Endodermal cell (in vitro differentiated cells): ENCODE measurements at regions not wholly inside any gene's neighbourhood (a gene's known extent, or its start where the extent isn't known, plus 50 kb on each side); places are given as distances from the start of the nearest gene placed in this dataset.

Experiments
- DNase-seq: peaks from one replicate; pipeline ENCODE4 v3.0.0-alpha.2; 2017
- H3K27ac ChIP-seq: 2 replicates; pipeline ENCODE4 v1.5.1; 2013; ENCODE audit warnings: mild to moderate bottlenecking, low read depth, low read length, moderate library complexity
- H3K27me3 ChIP-seq: 2 replicates; pipeline ENCODE4 v1.6.1; 2013; ENCODE audit warnings: mild to moderate bottlenecking, low read length, moderate library complexity; ENCODE audit not compliant: insufficient read depth, control insufficient read depth, poor library complexity, severe bottlenecking
- H3K36me3 ChIP-seq: 2 replicates; pipeline ENCODE4 v1.7.0; 2013; ENCODE audit warnings: mild to moderate bottlenecking, low read length, moderate library complexity; ENCODE audit not compliant: control insufficient read depth, insufficient read depth
- H3K4me1 ChIP-seq: one replicate; pipeline ENCODE4 v1.7.0; 2013; ENCODE audit warnings: low read length; ENCODE audit not compliant: control insufficient read depth, insufficient read depth
- H3K4me3 ChIP-seq: 2 replicates; pipeline ENCODE4 v1.5.1; 2013; ENCODE audit warnings: mild to moderate bottlenecking, low read length, moderate library complexity
- H3K9ac ChIP-seq: 2 replicates; pipeline ENCODE4 v1.6.1; 2013; ENCODE audit warnings: mild to moderate bottlenecking, low read length, moderate library complexity; ENCODE audit not compliant: poor library complexity, severe bottlenecking; ENCODE audit errors: extremely low read depth
- H3K9me3 ChIP-seq: 2 replicates; pipeline ENCODE4 v1.6.1; 2013; ENCODE audit warnings: mild to moderate bottlenecking, low read length, moderate library complexity; ENCODE audit not compliant: control insufficient read depth
- H3K27ac Mint-ChIP-seq: 2 replicates; pipeline ENCODE4 v1.8.0; 2020; ENCODE audit warnings: mixed read lengths
- H3K27me3 Mint-ChIP-seq: 2 replicates; pipeline ENCODE4 v1.8.0; 2021; ENCODE audit warnings: mild to moderate bottlenecking, mixed read lengths; ENCODE audit not compliant: insufficient read depth
- H3K36me3 Mint-ChIP-seq: 2 replicates; pipeline ENCODE4 v1.8.0; 2020; ENCODE audit warnings: low read depth, mixed read lengths
- H3K4me1 Mint-ChIP-seq: 2 replicates; pipeline ENCODE4 v1.8.0; 2020; ENCODE audit warnings: mixed read lengths
- H3K4me3 Mint-ChIP-seq: 2 replicates; pipeline ENCODE4 v1.8.0; 2020; ENCODE audit warnings: mild to moderate bottlenecking, moderate library complexity, mixed read lengths
- H3K9me3 Mint-ChIP-seq: 2 replicates; pipeline ENCODE4 v1.8.0; 2020; ENCODE audit warnings: mild to moderate bottlenecking, mixed read lengths
- CTCF ChIP-seq: fragments of 200-600 bp; sonication (generic); conservative IDR thresholded peaks from 2 replicates; pipeline ENCODE4 v1.5.0; 2021; ENCODE audit warnings: antibody characterized with exemption, mild to moderate bottlenecking
- WGBS, 2 experiments: methylation state at CpG; one replicate each; pipeline versions ENCODE4 v1.1.5 to v1.1.7; 2013; ENCODE audit warnings: missing lambda C conversion rate in 2 of 2, mixed read lengths in 1 of 2; ENCODE audit not compliant: insufficient coverage in 1 of 2, insufficient read length in 1 of 2; 5-methylcytosine and 5-hydroxymethylcytosine counted together

- no peak for TF ChIP-seq CTCF
- Mint-ChIP-seq H3K27me3 (peaks cover 37% of the 10 kb centered on the region), H3K4me3 (no peak overlapping the region), H3K27ac (no peak overlapping the region), H3K9me3 (no peaks in the 10 kb centered on the region), H3K36me3 (no peaks in the 10 kb centered on the region), H3K4me1 (no peaks in the 10 kb centered on the region)
- 94 to 100% methylated on average over 1 to 2 of the region's 2 CpGs for WGBS, 2 experiments
- Histone ChIP-seq H3K9me3 (no peaks in the 10 kb centered on the region), H3K4me1 (no peaks in the 10 kb centered on the region), H3K9ac (no peak overlapping the region), H3K27ac (no peak overlapping the region), H3K36me3 (no peaks in the 10 kb centered on the region), H3K4me3 (no peak overlapping the region), H3K27me3 (peaks cover 42% of the 10 kb centered on the region)
- no peak for DNase-seq
Measured at GRCh38 chr9:108620767-108621166, 235.0 kb downstream of the ACTL7B start.

- no peaks in the 10 kb centered on the region for H3K9me3 ChIP-seq
- Mint-ChIP-seq H3K9me3 (no peaks in the 10 kb centered on the region), H3K27me3 (peaks cover 45% of the 10 kb centered on the region), H3K4me1 (no peaks in the 10 kb centered on the region), H3K4me3 (no peak overlapping the region), H3K27ac (no peak overlapping the region), H3K36me3 (no peaks in the 10 kb centered on the region)
- no peaks in the 10 kb centered on the region for H3K36me3 ChIP-seq
- no peak overlapping the region for H3K27ac ChIP-seq
- no peak for TF ChIP-seq CTCF
- H3K4me3 ChIP-seq: no peak overlapping the region
- DNase-seq: no peak
- peaks cover 46% of the 10 kb centered on the region for H3K27me3 ChIP-seq
- H3K4me1 ChIP-seq: no peaks in the 10 kb centered on the region
- WGBS, 2 experiments: 91 to 96% methylated on average over 7 to 8 of the region's 8 CpGs
- H3K9ac ChIP-seq: no peak overlapping the region
Measured at GRCh38 chr9:108618906-108619550, 236.8 kb downstream of the ACTL7B start.

- Mint-ChIP-seq H3K27me3 (peaks cover 36% of the 10 kb centered on the region), H3K9me3 (no peaks in the 10 kb centered on the region), H3K27ac (no peak overlapping the region), H3K4me1 (no peaks in the 10 kb centered on the region), H3K4me3 (no peak overlapping the region), H3K36me3 (no peaks in the 10 kb centered on the region)
- H3K9ac ChIP-seq: no peak overlapping the region
- no peak overlapping the region for H3K27ac ChIP-seq
- H3K9me3 ChIP-seq: no peaks in the 10 kb centered on the region
- no peaks in the 10 kb centered on the region for H3K4me1 ChIP-seq
- no peak for TF ChIP-seq CTCF
- DNase-seq: no peak
- no peaks in the 10 kb centered on the region for H3K36me3 ChIP-seq
- H3K4me3 ChIP-seq: no peak overlapping the region
- peaks cover 43% of the 10 kb centered on the region for H3K27me3 ChIP-seq
Measured at GRCh38 chr9:108617676-108618075, 238.1 kb downstream of the ACTL7B start.
